ENCODE measurements at regions not wholly inside any gene's neighbourhood (a gene's known extent, or its start where the extent isn't known, plus 50 kb on each side); places are given as distances from the start of the nearest gene placed in this dataset.

- no peak for DNase-seq (ENCODE audit: extremely low read depth, low read depth)
These were observed 281.2 kb upstream of the DIAPH2 start for GRCh38 chrX:96403446-96403845.

GRCh38 chrX:96405842-96406241 is 278.8 kb upstream of the DIAPH2 start:
- TF ChIP-seq CTCF (IDR thresholded peaks at IDR 0.05; ENCODE audit: low read depth, low read length), result no peak
- no peak for DNase-seq (ENCODE audit: extremely low read depth, low read depth)

More at GRCh38 chrX:96403446-96403845, 281.2 kb upstream of the DIAPH2 start:
- no peak for TF ChIP-seq CTCF (IDR thresholded peaks at IDR 0.05; ENCODE audit: low read depth, low read length)

GRCh38 chrX:96407072-96407471 is 277.6 kb upstream of the DIAPH2 start:
- no peak for TF ChIP-seq CTCF (IDR thresholded peaks at IDR 0.05; ENCODE audit: low read depth, low read length)
- peak; percentile 10 for DNase-seq (ENCODE audit: extremely low read depth, low read depth)

GRCh38 chrX:96407501-96407900 is 277.1 kb upstream of the DIAPH2 start:
- DNase-seq (ENCODE audit: extremely low read depth, low read depth), result peak; percentile 38
- no peak for TF ChIP-seq CTCF (IDR thresholded peaks at IDR 0.05; ENCODE audit: low read depth, low read length)

GRCh38 chrX:96407981-96408380 is 276.7 kb upstream of the DIAPH2 start:
- no peak for TF ChIP-seq CTCF (IDR thresholded peaks at IDR 0.05; ENCODE audit: low read depth, low read length)
- DNase-seq (ENCODE audit: extremely low read depth, low read depth), result no peak

GRCh38 chrX:96410927-96411326 is 273.7 kb upstream of the DIAPH2 start:
- no peak for DNase-seq (ENCODE audit: extremely low read depth, low read depth)
- TF ChIP-seq CTCF (IDR thresholded peaks at IDR 0.05; ENCODE audit: low read depth, low read length), result no peak

GRCh38 chrX:96417695-96418094 is 266.9 kb upstream of the DIAPH2 start:
- no peak for TF ChIP-seq CTCF (IDR thresholded peaks at IDR 0.05; ENCODE audit: low read depth, low read length)
- no peak for DNase-seq (ENCODE audit: extremely low read depth, low read depth)

Measured in AG09319 (cell line).